ENCODE measurements at regions not wholly inside any gene's neighbourhood (a gene's known extent, or its start where the extent isn't known, plus 50 kb on each side); places are given as distances from the start of the nearest gene placed in this dataset.
A peak's percentile ranks its signal among the peaks of the same experiment; 100 is the strongest.

GRCh38 chr9:1455766-1456165 is 405.6 kb downstream of the DMRT2 start:
- no peak overlapping the region for H3K4me3 ChIP-seq (replicated peaks; ENCODE audit: low read depth, low read length)
- TF ChIP-seq, protein P1, sequence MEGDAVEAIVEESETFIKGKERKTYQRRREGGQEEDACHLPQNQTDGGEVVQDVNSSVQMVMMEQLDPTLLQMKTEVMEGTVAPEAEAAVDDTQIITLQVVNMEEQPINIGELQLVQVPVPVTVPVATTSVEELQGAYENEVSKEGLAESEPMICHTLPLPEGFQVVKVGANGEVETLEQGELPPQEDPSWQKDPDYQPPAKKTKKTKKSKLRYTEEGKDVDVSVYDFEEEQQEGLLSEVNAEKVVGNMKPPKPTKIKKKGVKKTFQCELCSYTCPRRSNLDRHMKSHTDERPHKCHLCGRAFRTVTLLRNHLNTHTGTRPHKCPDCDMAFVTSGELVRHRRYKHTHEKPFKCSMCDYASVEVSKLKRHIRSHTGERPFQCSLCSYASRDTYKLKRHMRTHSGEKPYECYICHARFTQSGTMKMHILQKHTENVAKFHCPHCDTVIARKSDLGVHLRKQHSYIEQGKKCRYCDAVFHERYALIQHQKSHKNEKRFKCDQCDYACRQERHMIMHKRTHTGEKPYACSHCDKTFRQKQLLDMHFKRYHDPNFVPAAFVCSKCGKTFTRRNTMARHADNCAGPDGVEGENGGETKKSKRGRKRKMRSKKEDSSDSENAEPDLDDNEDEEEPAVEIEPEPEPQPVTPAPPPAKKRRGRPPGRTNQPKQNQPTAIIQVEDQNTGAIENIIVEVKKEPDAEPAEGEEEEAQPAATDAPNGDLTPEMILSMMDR (IDR thresholded peaks at IDR 0.05; ENCODE audit: low read length, missing control alignments) = no peak
- no peak for DNase-seq (ENCODE audit: low read depth)

GRCh38 chr9:1456301-1457024 is 406.3 kb downstream of the DMRT2 start:
- DNase-seq (ENCODE audit: low read depth) = no peak
- TF ChIP-seq, protein P1 (IDR thresholded peaks at IDR 0.05; ENCODE audit: low read length, missing control alignments) = no peak

DNA sequence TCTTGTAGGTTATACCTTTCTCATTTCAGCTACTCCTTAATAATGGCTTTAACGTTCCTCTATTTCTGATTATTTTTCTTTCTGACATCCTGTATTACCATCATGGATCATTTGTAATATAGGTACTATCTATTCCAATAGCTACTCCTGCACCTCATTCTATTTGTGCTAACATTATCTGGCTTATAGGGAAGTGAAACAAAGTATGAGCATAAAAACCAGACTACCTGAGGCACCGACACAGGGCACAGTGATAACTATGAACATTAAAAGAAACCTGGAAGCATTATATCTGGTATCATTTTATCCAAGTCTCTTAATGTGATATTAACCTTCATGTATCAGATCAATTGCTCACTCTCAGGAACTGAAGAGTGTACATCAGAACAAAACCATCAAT is 407.3 kb downstream of the DMRT2 start:
- H3K4me3 ChIP-seq (replicated peaks; ENCODE audit: low read depth, low read length) = no peak overlapping the region
- DNase-seq (ENCODE audit: low read depth) = no peak

More at GRCh38 chr9:1456301-1457024, 406.3 kb downstream of the DMRT2 start:
- H3K4me3 ChIP-seq (replicated peaks; ENCODE audit: low read depth, low read length) = no peak overlapping the region

DNA sequence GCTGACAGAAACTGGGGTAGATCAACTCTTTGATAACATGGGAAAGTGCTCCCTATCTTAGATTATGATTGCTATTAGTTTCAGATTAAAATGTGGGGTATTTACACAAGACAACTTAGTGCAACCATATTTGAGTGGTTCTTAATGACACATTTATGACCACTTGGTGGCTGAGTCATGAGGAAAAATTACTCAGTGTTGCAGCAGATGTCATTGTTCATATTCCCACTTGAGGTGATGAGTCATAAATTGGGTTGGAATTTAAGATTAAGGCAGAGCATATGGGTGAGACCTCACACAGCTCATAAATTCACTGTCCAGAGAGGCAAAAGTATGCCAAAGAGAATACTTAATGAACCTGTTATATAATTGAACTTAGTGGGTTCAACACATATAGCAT is 408.3 kb downstream of the DMRT2 start:
- H3K4me3 ChIP-seq (replicated peaks; ENCODE audit: low read depth, low read length) = no peak overlapping the region
- DNase-seq (ENCODE audit: low read depth) = peak; percentile 36
- TF ChIP-seq, protein P1 (IDR thresholded peaks at IDR 0.05; ENCODE audit: low read length, missing control alignments) = no peak

More for the DNA sequence above, 407.3 kb downstream of the DMRT2 start:
- TF ChIP-seq, protein P1 (IDR thresholded peaks at IDR 0.05; ENCODE audit: low read length, missing control alignments) = no peak

DNA sequence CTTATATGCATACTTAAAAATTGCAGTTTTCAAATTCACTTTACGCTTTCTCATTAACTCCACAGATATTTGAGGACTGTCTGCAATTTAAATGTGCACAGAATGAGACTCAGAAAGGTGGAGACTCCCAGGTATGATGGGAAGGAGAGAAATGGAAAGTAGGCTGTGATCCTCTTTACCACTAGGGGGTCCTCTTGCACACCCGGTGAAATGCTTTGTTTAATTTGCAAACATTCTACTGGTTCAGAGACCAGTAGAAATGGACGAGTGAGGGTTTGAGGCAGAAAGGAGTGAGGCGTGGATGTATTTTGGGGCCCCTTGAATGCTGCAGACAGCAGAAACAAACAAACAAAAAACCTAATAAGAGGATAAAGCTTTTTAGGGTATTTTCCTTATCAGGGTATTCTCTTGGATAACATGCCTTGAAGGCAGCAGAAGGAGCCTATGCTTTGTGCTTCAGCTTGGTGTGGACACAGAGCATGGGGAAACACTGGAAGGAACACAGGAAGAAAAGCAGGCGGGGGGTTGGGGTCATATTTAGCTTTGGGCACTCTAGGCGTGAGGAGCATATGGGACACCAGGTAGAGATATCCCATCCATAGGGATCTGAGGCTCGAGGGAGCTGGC is 410.1 kb downstream of the DMRT2 start:
- TF ChIP-seq, protein P1 (IDR thresholded peaks at IDR 0.05; ENCODE audit: low read length, missing control alignments) = peak; percentile 8
- no peak overlapping the region for H3K4me3 ChIP-seq (replicated peaks; ENCODE audit: low read depth, low read length)
- no peak for DNase-seq (ENCODE audit: low read depth)

- no peak for DNase-seq (ENCODE audit: low read depth)
- TF ChIP-seq, protein P1 (IDR thresholded peaks at IDR 0.05; ENCODE audit: low read length, missing control alignments) = no peak
- no peak overlapping the region for H3K4me3 ChIP-seq (replicated peaks; ENCODE audit: low read depth, low read length)
These were observed 411.7 kb downstream of the DMRT2 start for GRCh38 chr9:1461812-1462211.

Data from fibroblast of pulmonary artery (primary cell).